GM23248 (cell line): ENCODE measurements at regions not wholly inside any gene's neighbourhood (a gene's known extent, or its start where the extent isn't known, plus 50 kb on each side); places are given as distances from the start of the nearest gene placed in this dataset.

Experiments used
- DNase-seq: peaks from one replicate; pipeline ENCODE4 v3.0.0-alpha.2; 2015
- H2AFZ ChIP-seq: fragments of 200-600 bp; sonication (generic); 2 replicates; pipeline ENCODE4 v1.6.1; 2016; ENCODE audit warnings: antibody characterized with exemption
- H3F3A ChIP-seq: fragments of 200-600 bp; sonication (generic); 2 replicates; pipeline ENCODE4 v1.6.1; 2016; ENCODE audit warnings: mild to moderate bottlenecking, antibody characterized with exemption, mixed run types; ENCODE audit not compliant: insufficient read depth
- H3K27ac ChIP-seq: fragments of 200-600 bp; sonication (generic); 2 replicates; pipeline ENCODE4 v1.5.1; 2016; ENCODE audit warnings: mild to moderate bottlenecking
- H3K27me3 ChIP-seq: fragments of 200-600 bp; sonication (generic); replicated peaks from 2 replicates; pipeline ENCODE4 v1.6.1; 2016; ENCODE audit warnings: mild to moderate bottlenecking; ENCODE audit not compliant: insufficient read depth
- H3K36me3 ChIP-seq: fragments of 200-600 bp; sonication (generic); 2 replicates; pipeline ENCODE4 v1.6.1; 2016; ENCODE audit warnings: low read depth, mild to moderate bottlenecking
- H3K4me1 ChIP-seq: fragments of 200-600 bp; sonication (generic); 2 replicates; pipeline ENCODE4 v1.6.1; 2016; ENCODE audit warnings: mild to moderate bottlenecking; ENCODE audit not compliant: insufficient read depth
- H3K4me2 ChIP-seq: fragments of 200-600 bp; sonication (generic); one replicate; pipeline ENCODE4 v1.6.1; 2016; ENCODE audit warnings: mild to moderate bottlenecking; ENCODE audit not compliant: unreplicated experiment
- H3K4me3 ChIP-seq: fragments of 200-600 bp; sonication (generic); 2 replicates; pipeline ENCODE4 v1.5.1; 2016; ENCODE audit warnings: mild to moderate bottlenecking
- H3K79me2 ChIP-seq: fragments of 200-600 bp; sonication (generic); 2 replicates; pipeline ENCODE4 v1.6.1; 2016; ENCODE audit warnings: mild to moderate bottlenecking; ENCODE audit not compliant: insufficient read depth
- H3K9ac ChIP-seq: fragments of 200-600 bp; sonication (generic); 2 replicates; pipeline ENCODE4 v1.6.1; 2016; ENCODE audit warnings: mild to moderate bottlenecking
- H3K9me2 ChIP-seq: fragments of 200-600 bp; sonication (generic); 2 replicates; pipeline ENCODE4 v1.6.1; 2016; ENCODE audit warnings: mixed run types, mild to moderate bottlenecking, moderate library complexity; ENCODE audit not compliant: insufficient read depth
- H3K9me3 ChIP-seq: fragments of 200-600 bp; sonication (generic); one replicate; pipeline ENCODE4 v1.6.1; 2017; ENCODE audit warnings: low read depth
- H4K20me1 ChIP-seq: fragments of 200-600 bp; sonication (generic); 2 replicates; pipeline ENCODE4 v1.6.0; 2016; ENCODE audit not compliant: insufficient read depth
- EZH2 ChIP-seq: fragments of 200-600 bp; sonication (generic); IDR thresholded peaks from 2 replicates; pipeline ENCODE4 v1.6.1; 2018; ENCODE audit warnings: antibody characterized with exemption, mild to moderate bottlenecking; ENCODE audit not compliant: insufficient read depth, poor library complexity, severe bottlenecking
- EZH2phosphoT487 ChIP-seq: fragments of 200-600 bp; sonication (generic); IDR thresholded peaks from 2 replicates; pipeline ENCODE4 v1.6.1; 2018; ENCODE audit warnings: antibody characterized with exemption, moderate library complexity, mild to moderate bottlenecking, low read depth; ENCODE audit not compliant: insufficient read depth
- WGBS, 2 experiments: methylation state at CpG; one replicate each; pipeline ENCODE4 v1.1.6; 2015 to 2017; ENCODE audit warnings: low lambda C conversion rate in 2 of 2, low coverage in 1 of 2; ENCODE audit errors: missing lambda C conversion rate in 2 of 2; 5-methylcytosine and 5-hydroxymethylcytosine counted together
- in situ Hi-C: fragments of 300-500 bp; cut with MboI; formaldehyde crosslinking; loops from 2 replicates; pipeline ENCODE4 v1.15.0; 2020

- H3F3A ChIP-seq, result peaks cover 18% of the 10 kb centered on the region
- H3K27me3 ChIP-seq, result no peaks in the 10 kb centered on the region
- peak overlapping the region; percentile 12; the same call in 1 of the 2 replicates for H3K27ac ChIP-seq
- WGBS, 2 experiments, result 65 to 70% methylated on average over 2 of the region's 2 CpGs
- peak overlapping the region; percentile 17 for H2AFZ ChIP-seq
- TF ChIP-seq EZH2 (no peak), EZH2phosphoT487 (no peak)
- in situ Hi-C loops, result no loop called here
- peak; percentile 68 for DNase-seq
- no peak overlapping the region for H3K4me3 ChIP-seq
- H3K9ac ChIP-seq, result no peak overlapping the region
- H3K9me3 ChIP-seq, result no peaks in the 10 kb centered on the region
- no peaks in the 10 kb centered on the region for H4K20me1 ChIP-seq
- no peaks in the 10 kb centered on the region for H3K9me2 ChIP-seq
- peak overlapping the region; percentile 32 for H3K4me2 ChIP-seq
- H3K36me3 ChIP-seq, result no peaks in the 10 kb centered on the region
- no peaks in the 10 kb centered on the region for H3K79me2 ChIP-seq
- peaks cover 16% of the 10 kb centered on the region for H3K4me1 ChIP-seq
Observed at GRCh38 chr14:41549821-41550607, 56.7 kb upstream of the LRFN5 start.

- H3K27me3 ChIP-seq, result no peaks in the 10 kb centered on the region
- H3K27ac ChIP-seq, result 0 out of 2 replicates have a peak overlapping the region, but pooled peaks have one; percentile 12
- no peaks in the 10 kb centered on the region for H3K36me3 ChIP-seq
- H3K4me2 ChIP-seq, result peak overlapping the region; percentile 32
- no peak overlapping the region for H2AFZ ChIP-seq
- no peaks in the 10 kb centered on the region for H3K79me2 ChIP-seq
- no peak overlapping the region for H3K4me3 ChIP-seq
- peaks cover 16% of the 10 kb centered on the region for H3K4me1 ChIP-seq
- in situ Hi-C loops, result no loop called here
- WGBS, 2 experiments, result 80 to 83% methylated on average over 2 of the region's 2 CpGs
- H3K9ac ChIP-seq, result no peak overlapping the region
- H4K20me1 ChIP-seq, result no peaks in the 10 kb centered on the region
- peaks cover 18% of the 10 kb centered on the region for H3F3A ChIP-seq
- TF ChIP-seq EZH2phosphoT487, result no peak
- no peak for TF ChIP-seq EZH2
- H3K9me2 ChIP-seq, result no peaks in the 10 kb centered on the region
- no peaks in the 10 kb centered on the region for H3K9me3 ChIP-seq
- DNase-seq, result no peak
Observed at GRCh38 chr14:41549282-41549681, 57.4 kb upstream of the LRFN5 start.

DNA sequence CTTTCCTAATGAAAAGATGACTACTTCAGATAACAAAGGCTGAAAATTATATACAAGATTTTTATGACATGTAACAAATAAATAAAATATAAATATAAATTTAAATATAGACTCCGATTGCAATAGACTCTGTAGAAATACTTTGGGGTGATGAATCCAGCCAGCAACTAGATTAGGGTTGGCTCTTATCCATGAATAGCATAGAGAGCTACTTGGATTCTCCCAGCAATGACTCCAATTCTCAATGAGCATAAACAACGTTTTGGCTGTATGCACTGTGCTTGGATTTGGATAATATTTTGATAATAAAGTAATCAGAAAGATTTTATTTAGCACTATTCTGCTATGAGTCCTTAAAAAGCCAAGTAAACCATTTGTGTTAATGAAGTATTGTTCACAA is 58.0 kb upstream of the LRFN5 start:
- no peak overlapping the region for H3K9ac ChIP-seq
- TF ChIP-seq EZH2phosphoT487 (no peak), EZH2 (no peak)
- H3K9me2 ChIP-seq, result no peaks in the 10 kb centered on the region
- peaks cover 18% of the 10 kb centered on the region for H3F3A ChIP-seq
- in situ Hi-C loops, result no loop called here
- H2AFZ ChIP-seq, result no peak overlapping the region
- H3K4me1 ChIP-seq, result peaks cover 16% of the 10 kb centered on the region
- H3K79me2 ChIP-seq, result no peaks in the 10 kb centered on the region
- H3K4me3 ChIP-seq, result no peak overlapping the region
- peak; percentile 4 for DNase-seq
- no peak overlapping the region for H3K4me2 ChIP-seq
- H4K20me1 ChIP-seq, result no peaks in the 10 kb centered on the region
- no peaks in the 10 kb centered on the region for H3K27me3 ChIP-seq
- H3K36me3 ChIP-seq, result no peaks in the 10 kb centered on the region
- H3K27ac ChIP-seq, result no peak overlapping the region
- WGBS, 2 experiments, result 69 to 72% methylated on average over 2 of the region's 2 CpGs
- no peaks in the 10 kb centered on the region for H3K9me3 ChIP-seq

- Histone ChIP-seq H3K36me3 (no peaks in the 10 kb centered on the region), H3K4me1 (no peaks in the 10 kb centered on the region), H2AFZ (no peak overlapping the region), H3K9me2 (no peaks in the 10 kb centered on the region), H3F3A (no peaks in the 10 kb centered on the region), H3K27ac (no peak overlapping the region), H3K27me3 (no peaks in the 10 kb centered on the region), H3K9ac (no peak overlapping the region), H3K4me3 (no peak overlapping the region), H3K4me2 (no peak overlapping the region), H4K20me1 (no peaks in the 10 kb centered on the region), H3K9me3 (no peaks in the 10 kb centered on the region), H3K79me2 (no peaks in the 10 kb centered on the region)
- in situ Hi-C loops, result no loop called here
- TF ChIP-seq EZH2 (no peak), EZH2phosphoT487 (no peak)
- WGBS, 2 experiments, result 48 to 56% methylated on average over 3 of the region's 3 CpGs
- no peak for DNase-seq
Observed at GRCh38 chr14:41541333-41541732, 65.3 kb upstream of the LRFN5 start.
